A549 (cell line): ENCODE measurements at regions not wholly inside any gene's neighbourhood (a gene's known extent, or its start where the extent isn't known, plus 50 kb on each side); places are given as distances from the start of the nearest gene placed in this dataset.
A peak's percentile ranks its signal among the peaks of the same experiment; 100 is the strongest.

Experiments
- ATAC-seq, 2 experiments: fragments of 200-7000 bp in 1 of 2; fragments of >200 bp in 1 of 2; cut with Nextera tagmentation in 1 of 2; cut with Tn5 transposase in 1 of 2; 3 replicates each; pipeline versions ENCODE4 v1.8.0 to v1.9.1; 2018 to 2020; ENCODE audit warnings: mild to moderate bottlenecking in 1 of 2, moderate library complexity in 1 of 2
- CTCF ChIA-PET: fragments of 300-600 bp; sonication (Branson Sonifier 250); formaldehyde crosslinking; extraction: SDS; loops from one replicate; lab custom pipeline; 2021; ENCODE audit warnings: antibody characterized with exemption, inconsistent platforms; lab: Yijun Ruan, JAX
- POLR2A ChIA-PET: fragments of 350-600 bp; formaldehyde crosslinking; extraction: SDS; loops from one replicate; lab custom pipeline; 2021; ENCODE audit warnings: antibody characterized with exemption, inconsistent platforms; lab: Yijun Ruan, JAX
- DNase-seq, 2 experiments: peaks; one replicate each; pipeline versions ENCODE4 v3.0.0 to v3.0.0-alpha.2; 2011 to 2016; ENCODE audit warnings: low read depth in 1 of 2, low spot score in 1 of 2
- FAIRE-seq: peaks from 2 replicates; lab custom pipeline; 2011; peaks lifted over from hg19 to GRCh38; lab: Jason Lieb, UNC
- H3K27ac ChIP-seq, 2 experiments: fragments of >200 bp; sonication (Bioruptor Twin); formaldehyde crosslinking; 3 replicates each; pipeline ENCODE4 v1.5.1; 2016 to 2017
- H3K4me1 ChIP-seq: fragments of >200 bp; sonication (Bioruptor Twin); formaldehyde crosslinking; 3 replicates; pipeline ENCODE4 v1.6.1; 2016
- H3K4me2 ChIP-seq: fragments of >200 bp; sonication (Bioruptor Twin); formaldehyde crosslinking; 3 replicates; pipeline ENCODE4 v1.6.1; 2016
- H3K4me3 ChIP-seq: fragments of >200 bp; sonication (Bioruptor Twin); formaldehyde crosslinking; 3 replicates; pipeline ENCODE4 v1.5.1; 2016
- H3K9me3 ChIP-seq: fragments of >200 bp; sonication (Bioruptor Twin); formaldehyde crosslinking; 3 replicates; pipeline ENCODE4 v1.6.1; 2016
- CEBPB ChIP-seq, 2 experiments: fragments of >200 bp in 1 of 2; sonication (Bioruptor Twin) in 1 of 2; formaldehyde crosslinking in 1 of 2; IDR thresholded peaks; 2 replicates each; pipeline ENCODE4 v1.6.1; 2012 to 2016
- E2F6 ChIP-seq: IDR thresholded peaks from 2 replicates; pipeline ENCODE4 v1.6.1; 2012; ENCODE audit warnings: low read depth, borderline replicate concordance
- FOSB ChIP-seq: fragments of 250-450 bp; sonication (Bioruptor Pico); IDR thresholded peaks from 2 replicates; pipeline ENCODE4 v1.5.0; 2020; ENCODE audit warnings: mild to moderate bottlenecking, moderate library complexity
- HES2 ChIP-seq: fragments of >200 bp; sonication (Bioruptor Twin); formaldehyde crosslinking; IDR thresholded peaks from 2 replicates; pipeline ENCODE4 v1.6.1; 2016
- HEYL ChIP-seq: fragments of 250-450 bp; sonication (Bioruptor Pico); IDR thresholded peaks from 2 replicates; pipeline ENCODE4 v1.8.0; 2021; ENCODE audit warnings: mild to moderate bottlenecking, moderate library complexity
- HOXA7 ChIP-seq: fragments of 250-450 bp; sonication (Bioruptor Pico); IDR thresholded peaks from 2 replicates; pipeline ENCODE4 v1.5.0; 2020; ENCODE audit warnings: mild to moderate bottlenecking, moderate library complexity
- HOXB5 ChIP-seq: fragments of 250-450 bp; sonication (Bioruptor Pico); IDR thresholded peaks from 2 replicates; pipeline ENCODE4 v1.5.0; 2020; ENCODE audit warnings: mild to moderate bottlenecking, moderate library complexity
- KDM1A ChIP-seq: fragments of 200-600 bp; sonication (generic); IDR thresholded peaks from 2 replicates; pipeline ENCODE4 v1.6.1; 2016; ENCODE audit warnings: low read depth, mild to moderate bottlenecking
- KDM5A ChIP-seq: fragments of 200-600 bp; sonication (generic); IDR thresholded peaks from 2 replicates; pipeline ENCODE4 v1.6.1; 2016; ENCODE audit warnings: antibody characterized with exemption, mild to moderate bottlenecking
- MAFK ChIP-seq: fragments of 450-650 bp; IDR thresholded peaks from 2 replicates; pipeline ENCODE4 v1.6.1; 2014; ENCODE audit not compliant: partially characterized antibody
- MAZ ChIP-seq: fragments of 150-350 bp; IDR thresholded peaks from 2 replicates; pipeline ENCODE4 v1.6.1; 2014; ENCODE audit warnings: antibody characterized with exemption, low read depth, low read length, borderline replicate concordance
- MYC ChIP-seq: IDR thresholded peaks from 2 replicates; pipeline ENCODE4 v1.6.1; 2012; ENCODE audit warnings: mild to moderate bottlenecking, inconsistent platforms, low read length, improper control_type of control experiment, borderline replicate concordance
- PHF8 ChIP-seq: fragments of 200-600 bp; sonication (generic); IDR thresholded peaks from 2 replicates; pipeline ENCODE4 v1.6.1; 2016; ENCODE audit warnings: low read depth, mild to moderate bottlenecking, antibody characterized with exemption, moderate library complexity, borderline replicate concordance
- POLR2AphosphoS2 ChIP-seq: conservative IDR thresholded peaks from 2 replicates; pipeline ENCODE4 v1.6.1; 2012; ENCODE audit warnings: low read length, improper control_type of control experiment, inconsistent platforms
- RAD21 ChIP-seq, 2 experiments: fragments of >200 bp in 1 of 2; sonication (Bioruptor Twin) in 1 of 2; formaldehyde crosslinking in 1 of 2; IDR thresholded peaks in 1 of 2; conservative IDR thresholded peaks in 1 of 2; 2 replicates in 1 of 2; 3 replicates in 1 of 2; pipeline ENCODE4 v1.6.1; 2012 to 2018; ENCODE audit warnings: inconsistent platforms in 1 of 2
- RARB ChIP-seq: fragments of 250-450 bp; sonication (Bioruptor Pico); IDR thresholded peaks from 2 replicates; pipeline ENCODE4 v1.8.0; 2021; ENCODE audit warnings: mild to moderate bottlenecking, moderate library complexity
- RCOR1 ChIP-seq: fragments of 150-350 bp; IDR thresholded peaks from 2 replicates; pipeline ENCODE4 v1.6.1; 2014; ENCODE audit warnings: antibody characterized with exemption, low read length, low read depth
- RNF2 ChIP-seq: fragments of 200-600 bp; sonication (generic); IDR thresholded peaks from 2 replicates; pipeline ENCODE4 v1.6.1; 2016; ENCODE audit warnings: low read depth, mild to moderate bottlenecking, antibody characterized with exemption, moderate library complexity, borderline replicate concordance
- USF2 ChIP-seq: fragments of 450-650 bp; IDR thresholded peaks from 2 replicates; pipeline ENCODE4 v1.6.1; 2014; ENCODE audit warnings: antibody characterized with exemption
- ZC3H11A ChIP-seq: fragments of 450-650 bp; IDR thresholded peaks from 2 replicates; pipeline ENCODE4 v1.6.1; 2014; ENCODE audit warnings: antibody characterized with exemption, mild to moderate bottlenecking
- WGBS: methylation state at CpG from one replicate; pipeline ENCODE4 v1.1.6; 2017; ENCODE audit errors: missing lambda C conversion rate; 5-methylcytosine and 5-hydroxymethylcytosine counted together

- H3K9me3 ChIP-seq, result no peaks in the 10 kb centered on the region
- H3K4me2 ChIP-seq, result no peak overlapping the region
- WGBS, result 61% methylated on average over 9 of the region's 9 CpGs
- no peak for DNase-seq
- TF ChIP-seq MYC (no peak), RARB (CRISPR knock-in tag) (no peak), KDM1A (no peak), RAD21 (conservative IDR thresholded peaks at IDR 0.05 in 1 of 2, IDR thresholded peaks at IDR 0.05 in 1 of 2) (no peak), E2F6 (no peak), USF2 (no peak)
- no peaks in the 10 kb centered on the region for H3K4me1 ChIP-seq
- H3K4me3 ChIP-seq, result no peak overlapping the region
- ATAC-seq, result no peak
- POLR2A ChIA-PET, result no interaction called here
- no peak for FAIRE-seq
- H3K27ac ChIP-seq, result no peak overlapping the region
- CTCF ChIA-PET, result interaction anchor here (1.6 kb wide), 1 partner anchor 11 kb away, joined by 5 read pairs; no protein-coding TSS in a partner anchor
These were observed 387.5 kb downstream of the HACE1 start for GRCh38 chr6:104472021-104472901.

- no peak overlapping the region for H3K4me3 ChIP-seq
- ChIA-PET POLR2A (no interaction called here), CTCF (no interaction called here)
- H3K4me2 ChIP-seq, result no peak overlapping the region
- ATAC-seq (no peak), DNase-seq (no peak), FAIRE-seq (no peak)
- no peak for TF ChIP-seq MAFK
- no peak for TF ChIP-seq HOXB5 (CRISPR knock-in tag)
- TF ChIP-seq RNF2, result no peak
- TF ChIP-seq HES2, result no peak
- no peak for TF ChIP-seq MAZ
- TF ChIP-seq PHF8, result no peak
- TF ChIP-seq HEYL, result no peak
- TF ChIP-seq KDM5A, result no peak
- TF ChIP-seq FOSB (CRISPR knock-in tag), result no peak
- TF ChIP-seq HOXA7 (CRISPR knock-in tag), result no peak
- TF ChIP-seq RCOR1, result no peak
- TF ChIP-seq POLR2AphosphoS2, result no peak
- no peaks in the 10 kb centered on the region for H3K4me1 ChIP-seq
- no peak overlapping the region for H3K27ac ChIP-seq
- no peaks in the 10 kb centered on the region for H3K9me3 ChIP-seq
These were observed 393.4 kb downstream of the HACE1 start for GRCh38 chr6:104466306-104466705.

GRCh38 chr6:104462811-104463599 is 396.7 kb downstream of the HACE1 start:
- TF ChIP-seq CEBPB (IDR thresholded peaks at IDR 0.05) (peak; percentile 39 to 45; a peak in 2 of 4 replicates), ZC3H11A (no peak), USF2 (no peak)
- TF ChIP-seq, all 56 proteins: peak for 1
- Histone ChIP-seq H3K4me3 (no peak overlapping the region), H3K4me1 (no peaks in the 10 kb centered on the region), H3K4me2 (no peak overlapping the region), H3K9me3 (no peaks in the 10 kb centered on the region), H3K27ac (no peak overlapping the region)
- ChIA-PET CTCF (no interaction called here), POLR2A (no interaction called here)
- FAIRE-seq (no peak), DNase-seq (peak in 1 of 2 experiments; percentile 2), ATAC-seq (no peak)
- 22% methylated on average over 6 of the region's 6 CpGs for WGBS
